Mesothelial cell of epicardium (in vitro differentiated cells): ENCODE measurements at regions not wholly inside any gene's neighbourhood (a gene's known extent, or its start where the extent isn't known, plus 50 kb on each side); places are given as distances from the start of the nearest gene placed in this dataset.

Experiments used
- DNase-seq, 2 experiments: peaks; one replicate each; pipeline ENCODE4 v3.0.0; 2021; ENCODE audit warnings: low spot score in 2 of 2; ENCODE audit not compliant: unreplicated experiment in 2 of 2
- H3K27ac Mint-ChIP-seq: 2 replicates; pipeline ENCODE4 v1.8.0; 2021; ENCODE audit warnings: mixed read lengths
- H3K27me3 Mint-ChIP-seq: 2 replicates; pipeline ENCODE4 v1.8.0; 2021; ENCODE audit warnings: low read depth, mixed read lengths
- H3K36me3 Mint-ChIP-seq: 2 replicates; pipeline ENCODE4 v1.8.0; 2021; ENCODE audit warnings: mixed read lengths
- H3K4me1 Mint-ChIP-seq: 2 replicates; pipeline ENCODE4 v1.8.0; 2021; ENCODE audit warnings: mixed read lengths
- H3K4me3 Mint-ChIP-seq: 2 replicates; pipeline ENCODE4 v1.8.0; 2021; ENCODE audit warnings: mild to moderate bottlenecking, moderate library complexity, mixed read lengths
- H3K9me3 Mint-ChIP-seq: 2 replicates; pipeline ENCODE4 v1.8.0; 2021; ENCODE audit warnings: mixed read lengths
- TF ChIP-seq, protein P1 (sequence below): fragments of 200-600 bp; sonication (generic); IDR thresholded peaks from one replicate; pipeline ENCODE4 v1.5.0; 2021; ENCODE audit warnings: antibody characterized with exemption; ENCODE audit not compliant: unreplicated experiment

DNA sequence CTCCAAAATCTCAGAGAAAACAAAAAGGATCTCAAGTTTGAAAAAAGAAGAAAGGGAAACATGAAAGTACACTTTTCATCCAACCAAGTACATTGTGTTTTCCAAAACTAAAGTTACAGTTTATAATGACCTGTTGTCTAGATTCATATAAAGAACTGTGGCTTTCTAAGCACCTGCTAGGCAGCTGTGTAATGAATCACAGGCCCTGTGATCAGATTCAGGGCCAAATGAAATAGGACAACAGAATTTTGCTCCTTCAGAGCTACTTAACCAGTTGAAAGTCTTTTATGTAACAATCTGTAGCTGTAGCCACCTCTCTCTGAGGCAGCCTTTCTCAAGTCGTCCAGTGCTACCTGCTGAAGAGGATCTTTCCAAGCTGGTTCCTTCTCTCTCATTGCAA, 960.0 kb upstream of the RAG2 start:
- TF ChIP-seq, protein P1, sequence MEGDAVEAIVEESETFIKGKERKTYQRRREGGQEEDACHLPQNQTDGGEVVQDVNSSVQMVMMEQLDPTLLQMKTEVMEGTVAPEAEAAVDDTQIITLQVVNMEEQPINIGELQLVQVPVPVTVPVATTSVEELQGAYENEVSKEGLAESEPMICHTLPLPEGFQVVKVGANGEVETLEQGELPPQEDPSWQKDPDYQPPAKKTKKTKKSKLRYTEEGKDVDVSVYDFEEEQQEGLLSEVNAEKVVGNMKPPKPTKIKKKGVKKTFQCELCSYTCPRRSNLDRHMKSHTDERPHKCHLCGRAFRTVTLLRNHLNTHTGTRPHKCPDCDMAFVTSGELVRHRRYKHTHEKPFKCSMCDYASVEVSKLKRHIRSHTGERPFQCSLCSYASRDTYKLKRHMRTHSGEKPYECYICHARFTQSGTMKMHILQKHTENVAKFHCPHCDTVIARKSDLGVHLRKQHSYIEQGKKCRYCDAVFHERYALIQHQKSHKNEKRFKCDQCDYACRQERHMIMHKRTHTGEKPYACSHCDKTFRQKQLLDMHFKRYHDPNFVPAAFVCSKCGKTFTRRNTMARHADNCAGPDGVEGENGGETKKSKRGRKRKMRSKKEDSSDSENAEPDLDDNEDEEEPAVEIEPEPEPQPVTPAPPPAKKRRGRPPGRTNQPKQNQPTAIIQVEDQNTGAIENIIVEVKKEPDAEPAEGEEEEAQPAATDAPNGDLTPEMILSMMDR, result no peak
- H3K4me3 Mint-ChIP-seq, result no peak overlapping the region
- H3K27me3 Mint-ChIP-seq, result no peaks in the 10 kb centered on the region
- peaks cover 18% of the 10 kb centered on the region for H3K4me1 Mint-ChIP-seq
- no peaks in the 10 kb centered on the region for H3K9me3 Mint-ChIP-seq
- no peaks in the 10 kb centered on the region for H3K36me3 Mint-ChIP-seq
- no peak overlapping the region for H3K27ac Mint-ChIP-seq
- DNase-seq, result no peak

DNA sequence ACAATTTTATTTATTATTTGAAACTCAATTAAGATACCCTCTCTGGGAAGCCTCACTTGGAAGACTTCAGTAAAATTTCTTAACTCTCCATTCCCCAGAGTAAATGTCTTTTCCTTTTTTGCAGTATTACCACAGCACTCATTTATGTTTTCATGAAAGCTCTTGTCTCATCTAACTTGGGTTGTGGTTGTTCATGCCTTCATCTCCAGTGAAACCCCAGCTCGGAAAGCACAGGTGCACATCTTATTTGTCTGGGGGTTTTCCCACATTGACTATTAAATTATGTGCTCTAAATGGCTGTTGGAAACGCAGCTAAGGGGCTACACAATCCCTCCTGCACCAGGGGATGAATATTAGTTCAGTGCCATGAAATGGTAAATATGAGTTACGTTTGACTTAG, 954.2 kb upstream of the RAG2 start:
- Mint-ChIP-seq H3K4me1 (peaks cover 8% of the 10 kb centered on the region), H3K27ac (no peak overlapping the region), H3K9me3 (no peaks in the 10 kb centered on the region), H3K27me3 (no peaks in the 10 kb centered on the region), H3K4me3 (no peak overlapping the region), H3K36me3 (no peaks in the 10 kb centered on the region)
- TF ChIP-seq, protein P1, result no peak
- DNase-seq, result no peak

DNA sequence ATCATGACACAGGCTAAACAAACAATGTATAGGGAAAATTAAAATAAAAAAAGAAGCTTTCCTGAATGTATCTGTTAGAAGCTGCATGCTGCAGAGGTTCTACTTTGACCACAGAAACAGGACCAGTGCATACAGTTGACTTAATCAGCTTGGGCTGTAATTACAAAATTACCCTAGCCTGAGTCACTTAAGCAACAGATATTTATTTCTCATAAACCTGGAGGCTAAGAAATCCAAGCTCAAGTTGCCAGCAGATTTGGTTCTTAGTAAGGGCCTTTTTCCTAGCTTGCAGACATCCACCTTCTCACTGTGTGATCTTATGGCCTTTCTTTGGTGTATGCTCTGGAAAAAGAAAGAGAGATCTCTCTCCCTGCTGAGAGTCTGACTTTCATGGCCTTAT, 946.5 kb upstream of the RAG2 start:
- Mint-ChIP-seq H3K9me3 (peaks cover 19% of the 10 kb centered on the region), H3K27me3 (no peaks in the 10 kb centered on the region), H3K36me3 (peaks cover 11% of the 10 kb centered on the region), H3K4me1 (peaks cover 8% of the 10 kb centered on the region), H3K27ac (no peak overlapping the region), H3K4me3 (no peak overlapping the region)
- TF ChIP-seq, protein P1, result no peak
- DNase-seq, result no peak

DNA sequence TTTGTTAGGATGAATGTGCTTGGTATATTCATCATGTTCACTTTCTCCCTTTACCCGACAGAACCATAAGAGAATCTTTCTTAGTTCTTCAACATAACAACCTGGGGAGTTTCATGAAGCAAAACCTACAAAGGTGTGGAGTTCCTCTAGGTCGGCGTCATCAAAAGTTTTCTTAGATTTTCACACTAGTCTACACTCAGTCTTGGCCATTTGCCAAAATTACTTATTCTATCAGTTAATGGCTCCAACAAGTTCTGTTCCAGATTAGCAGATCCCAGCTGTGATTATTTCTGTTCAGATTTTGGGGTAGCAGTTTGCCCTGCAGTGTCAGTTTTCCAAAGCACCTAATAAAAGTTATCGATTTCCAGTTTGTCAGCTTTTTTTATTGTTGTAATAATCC, 935.8 kb upstream of the RAG2 start:
- DNase-seq, result no peak
- Mint-ChIP-seq H3K4me3 (no peak overlapping the region), H3K27ac (no peak overlapping the region), H3K36me3 (peaks cover 12% of the 10 kb centered on the region), H3K4me1 (peaks cover 16% of the 10 kb centered on the region), H3K9me3 (peaks cover 17% of the 10 kb centered on the region), H3K27me3 (no peaks in the 10 kb centered on the region)
- TF ChIP-seq, protein P1, result no peak

DNA sequence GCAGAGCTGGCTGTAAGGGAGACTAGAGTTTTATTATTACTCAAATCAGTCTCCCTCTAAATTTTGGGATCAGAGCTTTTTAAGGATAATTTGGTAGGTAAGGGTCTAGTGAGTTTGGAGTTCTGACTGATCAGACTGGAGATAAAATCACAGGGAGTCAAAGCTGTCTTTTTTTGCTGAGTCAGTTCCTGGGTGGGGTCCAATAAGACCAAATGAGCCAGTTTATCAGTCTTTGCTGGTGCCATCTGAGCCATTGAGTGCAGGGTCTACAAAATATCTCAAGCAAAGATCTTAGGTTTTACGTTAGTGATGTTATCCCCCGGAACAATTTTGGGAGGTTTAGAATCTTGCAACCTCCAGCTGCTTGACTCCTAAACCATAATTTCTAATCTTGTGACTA, 935.1 kb upstream of the RAG2 start:
- H3K4me3 Mint-ChIP-seq, result no peak overlapping the region
- TF ChIP-seq, protein P1, result no peak
- H3K9me3 Mint-ChIP-seq, result peaks cover 21% of the 10 kb centered on the region
- peaks cover 16% of the 10 kb centered on the region for H3K4me1 Mint-ChIP-seq
- peaks cover 18% of the 10 kb centered on the region for H3K36me3 Mint-ChIP-seq
- DNase-seq, result no peak
- H3K27ac Mint-ChIP-seq, result no peak overlapping the region
- no peaks in the 10 kb centered on the region for H3K27me3 Mint-ChIP-seq

DNA sequence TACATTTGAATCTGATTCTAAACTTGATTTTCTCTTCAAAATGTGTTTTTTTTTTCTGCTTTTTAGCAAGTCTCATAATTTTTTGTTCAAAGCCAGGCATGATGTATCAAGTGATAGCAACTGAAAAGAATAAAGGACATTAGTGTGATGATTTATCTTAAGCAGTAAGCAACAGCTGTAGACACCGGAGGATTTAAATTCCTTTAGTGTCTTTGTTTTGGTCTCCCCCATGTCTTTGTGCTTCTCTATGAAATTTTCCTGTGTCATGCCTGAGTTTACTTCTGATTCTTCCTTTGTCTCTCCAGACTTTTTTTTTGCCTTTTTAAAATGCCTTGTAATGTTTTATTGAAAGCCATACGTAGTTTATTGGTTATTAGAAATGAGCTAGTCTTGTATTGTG, 934.2 kb upstream of the RAG2 start:
- TF ChIP-seq, protein P1, result no peak
- DNase-seq, result no peak
- H3K9me3 Mint-ChIP-seq, result peaks cover 27% of the 10 kb centered on the region
- H3K4me3 Mint-ChIP-seq, result no peak overlapping the region
- H3K27ac Mint-ChIP-seq, result peak overlapping the region; percentile 70
- peaks cover 18% of the 10 kb centered on the region for H3K36me3 Mint-ChIP-seq
- H3K27me3 Mint-ChIP-seq, result no peaks in the 10 kb centered on the region
- peaks cover 16% of the 10 kb centered on the region for H3K4me1 Mint-ChIP-seq
